Neural progenitor cell (in vitro differentiated cells): ENCODE measurements at regions not wholly inside any gene's neighbourhood (a gene's known extent, or its start where the extent isn't known, plus 50 kb on each side); places are given as distances from the start of the nearest gene placed in this dataset.

Experiments
- DNase-seq: peaks from one replicate; pipeline ENCODE4 v3.0.0-alpha.2; 2016; ENCODE audit warnings: low spot score
- H2AFZ ChIP-seq: fragments of 200-600 bp; sonication (generic); replicated peaks from 2 replicates; pipeline ENCODE4 v1.6.1; 2016; ENCODE audit warnings: antibody characterized with exemption
- H3F3A ChIP-seq: fragments of 200-600 bp; sonication (generic); 2 replicates; pipeline ENCODE4 v1.6.1; 2016; ENCODE audit warnings: antibody characterized with exemption, low read depth
- H3K27ac ChIP-seq: fragments of 200-600 bp; sonication (generic); 2 replicates; pipeline ENCODE4 v1.5.1; 2016; ENCODE audit warnings: mild to moderate bottlenecking
- H3K27me3 ChIP-seq: fragments of 200-600 bp; sonication (generic); 2 replicates; pipeline ENCODE4 v1.6.1; 2016; ENCODE audit warnings: mild to moderate bottlenecking, moderate library complexity
- H3K36me3 ChIP-seq: fragments of 200-600 bp; sonication (generic); 2 replicates; pipeline ENCODE4 v1.5.1; 2016
- H3K4me1 ChIP-seq: fragments of 200-600 bp; sonication (generic); 2 replicates; pipeline ENCODE4 v1.6.1; 2016; ENCODE audit warnings: mixed run types
- H3K4me2 ChIP-seq: fragments of 200-600 bp; sonication (generic); 2 replicates; pipeline ENCODE4 v1.6.1; 2016
- H3K4me3 ChIP-seq: fragments of 200-600 bp; sonication (generic); 2 replicates; pipeline ENCODE4 v1.5.1; 2016
- H3K79me2 ChIP-seq: fragments of 200-600 bp; sonication (generic); 2 replicates; pipeline ENCODE4 v1.6.1; 2016; ENCODE audit warnings: low read depth
- H3K9ac ChIP-seq: fragments of 200-600 bp; sonication (generic); 2 replicates; pipeline ENCODE4 v1.6.1; 2016
- H3K9me3 ChIP-seq: fragments of 200-600 bp; sonication (generic); 2 replicates; pipeline ENCODE4 v1.5.1; 2016; ENCODE audit warnings: low read depth
- H4K20me1 ChIP-seq: fragments of 200-600 bp; sonication (generic); 2 replicates; pipeline ENCODE4 v1.6.1; 2016; ENCODE audit warnings: low read depth
- H3K27ac Mint-ChIP-seq: 3 replicates; pipeline ENCODE4 v1.8.0; 2021; ENCODE audit warnings: mixed read lengths
- H3K27me3 Mint-ChIP-seq: 2 replicates; pipeline ENCODE4 v1.8.0; 2022; ENCODE audit warnings: low read depth, mild to moderate bottlenecking, inconsistent platforms, moderate library complexity, mixed read lengths; ENCODE audit not compliant: insufficient read depth
- H3K36me3 Mint-ChIP-seq: 3 replicates; pipeline ENCODE4 v1.8.0; 2021; ENCODE audit warnings: mixed read lengths
- H3K4me1 Mint-ChIP-seq: 3 replicates; pipeline ENCODE4 v1.8.0; 2021; ENCODE audit warnings: mixed read lengths
- H3K4me3 Mint-ChIP-seq: 3 replicates; pipeline ENCODE4 v1.8.0; 2021; ENCODE audit warnings: mild to moderate bottlenecking, moderate library complexity, mixed read lengths
- H3K9me3 Mint-ChIP-seq: 3 replicates; pipeline ENCODE4 v1.8.0; 2020; ENCODE audit warnings: mixed read lengths
- CTCF ChIP-seq: fragments of 200-600 bp; sonication (generic); IDR thresholded peaks from 2 replicates; pipeline ENCODE4 v1.5.1; 2017; ENCODE audit warnings: antibody characterized with exemption, mild to moderate bottlenecking
- EZH2 ChIP-seq: fragments of 200-600 bp; sonication (generic); IDR thresholded peaks from 2 replicates; pipeline ENCODE4 v1.6.1; 2017; ENCODE audit warnings: antibody characterized with exemption, mild to moderate bottlenecking, moderate library complexity
- EZH2phosphoT487 ChIP-seq: fragments of 200-600 bp; sonication (generic); IDR thresholded peaks from 2 replicates; pipeline ENCODE4 v1.6.1; 2017; ENCODE audit warnings: antibody characterized with exemption

DNA sequence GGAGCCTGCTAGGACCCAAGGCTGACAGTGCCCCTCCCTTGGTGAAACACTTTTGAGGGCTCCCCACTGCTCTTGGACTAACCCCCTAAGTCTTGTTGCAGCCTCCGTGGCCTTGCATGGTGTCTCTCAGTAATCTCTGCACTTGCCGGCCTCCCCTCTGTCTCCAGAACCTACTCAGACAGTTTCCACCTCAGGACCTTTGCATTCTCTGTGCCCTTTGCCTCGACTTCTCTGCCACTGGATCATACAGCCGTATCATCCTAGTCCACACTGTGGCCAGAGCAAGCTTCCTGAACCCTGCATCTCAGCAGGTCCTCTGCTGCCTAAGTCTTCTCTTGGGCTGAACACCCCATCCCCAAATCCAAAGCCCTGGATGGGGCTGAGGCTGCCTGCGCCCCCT is 152.0 kb upstream of the PTPN1 start:
- Mint-ChIP-seq H3K9me3 (no peaks in the 10 kb centered on the region), H3K36me3 (no peaks in the 10 kb centered on the region), H3K27me3 (peaks cover 8% of the 10 kb centered on the region), H3K4me1 (peaks cover 8% of the 10 kb centered on the region), H3K4me3 (no peak overlapping the region), H3K27ac (no peak overlapping the region)
- Histone ChIP-seq H3K4me1 (no peaks in the 10 kb centered on the region), H3K36me3 (no peaks in the 10 kb centered on the region), H3K9ac (no peak overlapping the region), H3K27me3 (no peaks in the 10 kb centered on the region), H3K4me2 (no peak overlapping the region), H2AFZ (no peak overlapping the region), H3K27ac (no peak overlapping the region), H3K9me3 (no peaks in the 10 kb centered on the region), H3K79me2 (no peaks in the 10 kb centered on the region), H3K4me3 (no peak overlapping the region), H4K20me1 (no peaks in the 10 kb centered on the region), H3F3A (no peaks in the 10 kb centered on the region)
- no peak for DNase-seq
- TF ChIP-seq EZH2, result no peak
- no peak for TF ChIP-seq CTCF
- no peak for TF ChIP-seq EZH2phosphoT487

- no peak overlapping the region for H3K4me3 Mint-ChIP-seq
- no peaks in the 10 kb centered on the region for H3K36me3 ChIP-seq
- no peak overlapping the region for H3K9ac ChIP-seq
- no peaks in the 10 kb centered on the region for H4K20me1 ChIP-seq
- no peak overlapping the region for H3K4me3 ChIP-seq
- H3F3A ChIP-seq, result no peaks in the 10 kb centered on the region
- H3K27me3 ChIP-seq, result no peaks in the 10 kb centered on the region
- DNase-seq, result no peak
- no peak overlapping the region for H3K27ac ChIP-seq
- H3K9me3 ChIP-seq, result no peaks in the 10 kb centered on the region
- peaks cover 4% of the 10 kb centered on the region for H3K4me1 Mint-ChIP-seq
- H3K4me2 ChIP-seq, result no peak overlapping the region
- H3K36me3 Mint-ChIP-seq, result no peaks in the 10 kb centered on the region
- TF ChIP-seq CTCF (no peak), EZH2 (no peak), EZH2phosphoT487 (no peak)
- peak overlapping the region; percentile 50 for H3K27ac Mint-ChIP-seq
- no peaks in the 10 kb centered on the region for H3K4me1 ChIP-seq
- no peaks in the 10 kb centered on the region for H3K79me2 ChIP-seq
- no peak overlapping the region for H2AFZ ChIP-seq
- H3K9me3 Mint-ChIP-seq, result no peaks in the 10 kb centered on the region
- H3K27me3 Mint-ChIP-seq, result peaks cover 8% of the 10 kb centered on the region
Measured at GRCh38 chr20:50358971-50359370, 151.2 kb upstream of the PTPN1 start.

- H3K9me3 Mint-ChIP-seq, result no peaks in the 10 kb centered on the region
- no peaks in the 10 kb centered on the region for H3K36me3 Mint-ChIP-seq
- Histone ChIP-seq H4K20me1 (no peaks in the 10 kb centered on the region), H3K9ac (no peak overlapping the region), H3K4me3 (no peak overlapping the region), H3K36me3 (no peaks in the 10 kb centered on the region), H3F3A (no peaks in the 10 kb centered on the region), H3K9me3 (no peaks in the 10 kb centered on the region), H3K4me1 (no peaks in the 10 kb centered on the region), H3K27me3 (no peaks in the 10 kb centered on the region), H3K27ac (no peak overlapping the region), H2AFZ (no peak overlapping the region), H3K79me2 (no peaks in the 10 kb centered on the region), H3K4me2 (no peak overlapping the region)
- H3K27me3 Mint-ChIP-seq, result peaks cover 8% of the 10 kb centered on the region
- H3K4me1 Mint-ChIP-seq, result peaks cover 4% of the 10 kb centered on the region
- TF ChIP-seq EZH2, result no peak
- TF ChIP-seq CTCF, result no peak
- no peak for TF ChIP-seq EZH2phosphoT487
- H3K27ac Mint-ChIP-seq, result no peak overlapping the region
- H3K4me3 Mint-ChIP-seq, result peak overlapping the region; percentile 21
- no peak for DNase-seq
Measured at GRCh38 chr20:50359607-50360217, 150.5 kb upstream of the PTPN1 start.
